ENCODE measurements at regions not wholly inside any gene's neighbourhood (a gene's known extent, or its start where the extent isn't known, plus 50 kb on each side); places are given as distances from the start of the nearest gene placed in this dataset.

- DNase-seq (ENCODE audit: low read depth, low spot score): no peak
Measured at GRCh38 chr14:81668626-81669274, 135.1 kb upstream of the SEL1L start.

GRCh38 chr14:81669308-81669707 is 135.7 kb upstream of the SEL1L start:
- no peak for DNase-seq (ENCODE audit: low read depth, low spot score)

GRCh38 chr14:81673930-81674329 is 140.3 kb upstream of the SEL1L start:
- DNase-seq (ENCODE audit: low read depth, low spot score): no peak

GRCh38 chr14:81676395-81676794 is 142.7 kb upstream of the SEL1L start:
- no peak for DNase-seq (ENCODE audit: low read depth, low spot score)

GRCh38 chr14:81676879-81677278 is 143.2 kb upstream of the SEL1L start:
- DNase-seq (ENCODE audit: low read depth, low spot score): no peak

GRCh38 chr14:81677736-81678135 is 144.1 kb upstream of the SEL1L start:
- no peak for DNase-seq (ENCODE audit: low read depth, low spot score)

- DNase-seq (ENCODE audit: low read depth, low spot score): no peak
Measured at GRCh38 chr14:81679226-81679625, 145.6 kb upstream of the SEL1L start.

- DNase-seq (ENCODE audit: low read depth, low spot score): no peak
Measured at GRCh38 chr14:81681541-81681940, 147.9 kb upstream of the SEL1L start.

GRCh38 chr14:81682134-81682533 is 148.5 kb upstream of the SEL1L start:
- no peak for DNase-seq (ENCODE audit: low read depth, low spot score)

- no peak for DNase-seq (ENCODE audit: low read depth, low spot score)
Measured at GRCh38 chr14:81682701-81683100, 149.0 kb upstream of the SEL1L start.

- no peak for DNase-seq (ENCODE audit: low read depth, low spot score)
Measured at GRCh38 chr14:81684696-81685095, 151.0 kb upstream of the SEL1L start.

- DNase-seq (ENCODE audit: low read depth, low spot score): no peak
Measured at GRCh38 chr14:81686512-81686911, 152.9 kb upstream of the SEL1L start.

GRCh38 chr14:81691931-81692330 is 158.3 kb upstream of the SEL1L start:
- DNase-seq (ENCODE audit: low read depth, low spot score): no peak

- no peak for DNase-seq (ENCODE audit: low read depth, low spot score)
Measured at GRCh38 chr14:81694419-81694818, 160.8 kb upstream of the SEL1L start.

- no peak for DNase-seq (ENCODE audit: low read depth, low spot score)
Measured at GRCh38 chr14:81709681-81710080, 176.0 kb upstream of the SEL1L start.

GRCh38 chr14:81710232-81710845 is 176.7 kb upstream of the SEL1L start:
- no peak for DNase-seq (ENCODE audit: low read depth, low spot score)

- no peak for DNase-seq (ENCODE audit: low read depth, low spot score)
Measured at GRCh38 chr14:81715731-81716130, 182.1 kb upstream of the SEL1L start.

- no peak for DNase-seq (ENCODE audit: low read depth, low spot score)
Measured at GRCh38 chr14:81716953-81717352, 183.3 kb upstream of the SEL1L start.

- DNase-seq (ENCODE audit: low read depth, low spot score): no peak
Measured at GRCh38 chr14:81723956-81724355, 190.3 kb upstream of the SEL1L start.

GRCh38 chr14:81727218-81727617 is 193.6 kb upstream of the SEL1L start:
- DNase-seq (ENCODE audit: low read depth, low spot score): no peak

GRCh38 chr14:81728447-81728846 is 194.8 kb upstream of the SEL1L start:
- DNase-seq (ENCODE audit: low read depth, low spot score): no peak

GRCh38 chr14:81729622-81730021 is 196.0 kb upstream of the SEL1L start:
- no peak for DNase-seq (ENCODE audit: low read depth, low spot score)

- no peak for DNase-seq (ENCODE audit: low read depth, low spot score)
Measured at GRCh38 chr14:81737938-81738337, 204.3 kb upstream of the SEL1L start.

All from brain pericyte (primary cell).